Cardiac muscle cell (in vitro differentiated cells and primary cell): ENCODE measurements at regions not wholly inside any gene's neighbourhood (a gene's known extent, or its start where the extent isn't known, plus 50 kb on each side); places are given as distances from the start of the nearest gene placed in this dataset.

Source experiments
- DNase-seq, 2 donors: peaks; one replicate each; pipeline versions ENCODE4 v3.0.0 to v3.0.0-alpha.2; 2010 to 2017; ENCODE audit warnings: low read depth in 1 of 2, low spot score in 1 of 2
- H3K27ac ChIP-seq: fragments of 200-600 bp; sonication (generic); 2 replicates; pipeline ENCODE4 v1.5.1; 2016
- H3K27me3 ChIP-seq: fragments of 200-600 bp; sonication (generic); 2 replicates; pipeline ENCODE4 v1.6.0; 2016; ENCODE audit warnings: control low read depth
- H3K36me3 ChIP-seq: fragments of 200-600 bp; sonication (generic); 2 replicates; pipeline ENCODE4 v1.5.1; 2016; ENCODE audit warnings: control low read depth
- H3K4me1 ChIP-seq: fragments of 200-600 bp; sonication (generic); 2 replicates; pipeline ENCODE4 v1.8.1; 2017; ENCODE audit warnings: low read depth, mild to moderate bottlenecking, mixed run types
- H3K4me3 ChIP-seq: fragments of 200-600 bp; sonication (generic); 2 replicates; pipeline ENCODE4 v1.5.1; 2016; ENCODE audit warnings: mild to moderate bottlenecking
- H3K9me3 ChIP-seq: fragments of 200-600 bp; sonication (generic); 2 replicates; pipeline ENCODE4 v1.5.1; 2017; ENCODE audit warnings: low read depth, mild to moderate bottlenecking, control low read depth
- TF ChIP-seq, protein P1 (sequence below): IDR thresholded peaks from 2 replicates; pipeline ENCODE4 v1.5.1; 2012; ENCODE audit warnings: low read depth, mild to moderate bottlenecking, low read length

DNA sequence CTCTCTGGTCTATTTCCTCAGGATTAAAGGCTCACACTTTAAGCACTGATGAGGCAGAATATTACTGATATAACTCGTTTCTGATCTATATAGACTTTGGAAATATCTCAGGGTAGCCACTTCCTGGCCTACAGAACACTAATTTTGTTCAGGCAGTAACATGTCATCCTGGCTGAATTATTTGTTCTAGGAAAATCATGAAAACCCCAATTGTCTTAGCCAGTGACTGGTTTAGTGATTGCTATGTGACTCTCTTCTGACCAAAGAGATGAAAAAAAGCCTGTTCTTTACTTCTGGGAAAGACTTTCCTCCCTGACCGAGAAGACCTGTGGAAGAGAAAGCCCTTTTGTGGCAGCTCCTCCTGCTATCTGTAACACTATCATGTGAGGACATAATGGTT is 453.7 kb downstream of the SETD4 start:
- Histone ChIP-seq H3K27ac (no peak overlapping the region), H3K36me3 (no peaks in the 10 kb centered on the region), H3K4me1 (no peaks in the 10 kb centered on the region), H3K9me3 (no peaks in the 10 kb centered on the region), H3K27me3 (peaks cover 3% of the 10 kb centered on the region), H3K4me3 (no peak overlapping the region)
- TF ChIP-seq, protein P1, sequence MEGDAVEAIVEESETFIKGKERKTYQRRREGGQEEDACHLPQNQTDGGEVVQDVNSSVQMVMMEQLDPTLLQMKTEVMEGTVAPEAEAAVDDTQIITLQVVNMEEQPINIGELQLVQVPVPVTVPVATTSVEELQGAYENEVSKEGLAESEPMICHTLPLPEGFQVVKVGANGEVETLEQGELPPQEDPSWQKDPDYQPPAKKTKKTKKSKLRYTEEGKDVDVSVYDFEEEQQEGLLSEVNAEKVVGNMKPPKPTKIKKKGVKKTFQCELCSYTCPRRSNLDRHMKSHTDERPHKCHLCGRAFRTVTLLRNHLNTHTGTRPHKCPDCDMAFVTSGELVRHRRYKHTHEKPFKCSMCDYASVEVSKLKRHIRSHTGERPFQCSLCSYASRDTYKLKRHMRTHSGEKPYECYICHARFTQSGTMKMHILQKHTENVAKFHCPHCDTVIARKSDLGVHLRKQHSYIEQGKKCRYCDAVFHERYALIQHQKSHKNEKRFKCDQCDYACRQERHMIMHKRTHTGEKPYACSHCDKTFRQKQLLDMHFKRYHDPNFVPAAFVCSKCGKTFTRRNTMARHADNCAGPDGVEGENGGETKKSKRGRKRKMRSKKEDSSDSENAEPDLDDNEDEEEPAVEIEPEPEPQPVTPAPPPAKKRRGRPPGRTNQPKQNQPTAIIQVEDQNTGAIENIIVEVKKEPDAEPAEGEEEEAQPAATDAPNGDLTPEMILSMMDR, result no peak
- peak in 1 of 2 donors; percentile 14 for DNase-seq

- Histone ChIP-seq H3K4me1 (no peaks in the 10 kb centered on the region), H3K9me3 (no peaks in the 10 kb centered on the region), H3K4me3 (no peak overlapping the region), H3K27me3 (peaks cover 3% of the 10 kb centered on the region), H3K36me3 (no peaks in the 10 kb centered on the region), H3K27ac (no peak overlapping the region)
- TF ChIP-seq, protein P1, result no peak
- peak in 1 of 2 donors; percentile 17 for DNase-seq
Observed at GRCh38 chr21:35606146-35606545, 454.2 kb downstream of the SETD4 start.

GRCh38 chr21:35603494-35603893 is 456.8 kb downstream of the SETD4 start:
- TF ChIP-seq, protein P1, result no peak
- no peaks in the 10 kb centered on the region for H3K9me3 ChIP-seq
- peaks cover 3% of the 10 kb centered on the region for H3K27me3 ChIP-seq
- H3K27ac ChIP-seq, result no peak overlapping the region
- no peak for DNase-seq
- H3K4me1 ChIP-seq, result no peaks in the 10 kb centered on the region
- no peak overlapping the region for H3K4me3 ChIP-seq
- no peaks in the 10 kb centered on the region for H3K36me3 ChIP-seq

DNA sequence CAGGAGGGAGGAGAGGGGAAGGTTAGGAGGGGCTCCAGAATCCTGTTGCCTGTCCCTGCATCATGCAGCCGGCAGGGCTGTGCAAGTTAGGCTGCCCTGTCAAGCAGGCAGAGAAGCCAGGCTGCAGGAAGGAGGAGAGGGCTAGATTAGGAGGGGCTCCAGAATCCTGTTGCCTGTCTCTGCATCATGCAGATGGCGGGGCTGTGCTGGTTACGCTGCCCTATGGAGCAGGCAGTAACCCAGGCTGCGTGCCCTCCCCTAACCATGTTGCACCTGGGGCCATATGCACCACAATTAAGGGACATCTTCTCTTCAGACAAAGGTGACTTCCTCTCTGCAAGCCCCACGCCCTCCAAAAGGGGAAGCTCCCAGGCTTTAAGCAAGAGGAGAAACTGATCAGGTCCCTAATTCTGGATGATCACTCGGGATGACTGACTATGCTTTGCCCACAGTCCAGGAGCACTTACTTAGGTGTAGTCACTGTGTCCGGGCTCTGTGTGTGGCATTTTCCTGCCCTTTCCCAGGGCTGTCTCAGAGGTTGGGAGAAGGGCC is 457.4 kb downstream of the SETD4 start:
- no peak overlapping the region for H3K4me3 ChIP-seq
- no peak overlapping the region for H3K27ac ChIP-seq
- no peaks in the 10 kb centered on the region for H3K4me1 ChIP-seq
- H3K9me3 ChIP-seq, result no peaks in the 10 kb centered on the region
- peaks cover 3% of the 10 kb centered on the region for H3K27me3 ChIP-seq
- DNase-seq, result no peak
- TF ChIP-seq, protein P1, result no peak
- no peaks in the 10 kb centered on the region for H3K36me3 ChIP-seq

- no peak overlapping the region for H3K4me3 ChIP-seq
- peaks cover 3% of the 10 kb centered on the region for H3K27me3 ChIP-seq
- no peaks in the 10 kb centered on the region for H3K4me1 ChIP-seq
- H3K9me3 ChIP-seq, result no peaks in the 10 kb centered on the region
- TF ChIP-seq, protein P1, result no peak
- no peaks in the 10 kb centered on the region for H3K36me3 ChIP-seq
- DNase-seq, result peak in 1 of 2 donors; percentile 22
- H3K27ac ChIP-seq, result no peak overlapping the region
Observed at GRCh38 chr21:35601211-35601610, 459.1 kb downstream of the SETD4 start.

DNA sequence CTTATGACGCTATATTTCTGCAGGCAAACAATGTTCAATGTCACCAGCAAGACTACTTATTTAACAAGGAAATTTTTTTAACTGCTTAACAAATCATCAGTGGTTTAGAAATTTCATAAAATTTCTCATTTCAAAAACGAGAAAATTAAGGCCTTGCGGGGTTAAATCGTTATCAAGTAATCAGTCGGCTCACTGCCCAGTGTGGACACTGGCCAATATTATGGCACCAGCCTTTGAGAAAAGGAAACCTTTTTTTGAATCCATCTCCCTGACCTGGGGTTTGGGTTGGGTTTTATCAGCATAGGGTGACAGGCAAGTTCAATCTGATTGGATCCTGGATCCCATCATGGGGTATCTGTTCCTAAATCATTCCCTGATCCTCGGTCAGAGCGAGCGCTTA is 461.2 kb downstream of the SETD4 start:
- Histone ChIP-seq H3K9me3 (no peaks in the 10 kb centered on the region), H3K4me3 (no peak overlapping the region), H3K36me3 (no peaks in the 10 kb centered on the region), H3K4me1 (no peaks in the 10 kb centered on the region), H3K27me3 (peaks cover 3% of the 10 kb centered on the region), H3K27ac (no peak overlapping the region)
- no peak for DNase-seq
- TF ChIP-seq, protein P1, result no peak
